ENCODE measurements at regions not wholly inside any gene's neighbourhood (a gene's known extent, or its start where the extent isn't known, plus 50 kb on each side); places are given as distances from the start of the nearest gene placed in this dataset.

GRCh38 chr2:194619366-194619765 lies 1037.7 kb upstream of the SLC39A10 start:
- Histone ChIP-seq H3K27ac (no peak overlapping the region), H2AFZ (no peak overlapping the region), H3K4me2 (no peak overlapping the region), H3K9me3 (ENCODE audit: low read depth) (no peaks in the 10 kb centered on the region), H3K79me2 (no peaks in the 10 kb centered on the region), H3K27me3 (no peaks in the 10 kb centered on the region), H3K9me2 (replicated peaks; ENCODE audit: insufficient read depth) (no peaks in the 10 kb centered on the region), H3K4me3 (no peak overlapping the region), H3K36me3 (replicated peaks; ENCODE audit: insufficient read depth, low read depth) (no peaks in the 10 kb centered on the region), H3K4me1 (ENCODE audit: insufficient read depth) (no peaks in the 10 kb centered on the region), H4K20me1 (ENCODE audit: insufficient read depth, poor library complexity, severe bottlenecking) (no peaks in the 10 kb centered on the region)
- TF ChIP-seq CTCF (IDR thresholded peaks at IDR 0.05; ENCODE audit: poor library complexity), result no peak
- no peak for TF ChIP-seq EZH2phosphoT487 (IDR thresholded peaks at IDR 0.05; ENCODE audit: low read depth, severe bottlenecking, unreplicated experiment)
- TF ChIP-seq EZH2 (IDR thresholded peaks at IDR 0.05; ENCODE audit: borderline replicate concordance), result no peak
- no peak for DNase-seq (ENCODE audit: low spot score)

DNA sequence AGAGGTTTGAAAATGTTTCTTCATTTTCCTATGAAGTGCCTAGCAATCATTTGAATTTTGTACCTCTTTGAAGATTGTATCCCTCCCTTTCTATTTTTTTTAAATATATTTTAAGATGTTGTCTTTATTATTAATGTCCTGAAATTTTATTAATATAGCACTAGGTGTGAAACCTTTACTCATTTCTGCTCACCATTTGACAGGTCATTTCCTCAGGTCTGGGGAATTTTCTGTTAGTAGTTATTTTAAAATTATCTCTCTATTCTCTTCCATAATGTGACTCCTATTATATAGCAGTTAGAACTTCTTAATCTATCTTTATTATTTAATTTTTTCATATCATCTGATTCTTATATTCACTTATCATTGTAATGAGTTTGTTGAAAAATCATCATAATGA lies 1038.6 kb upstream of the SLC39A10 start:
- H3K4me1 ChIP-seq (ENCODE audit: insufficient read depth), result no peaks in the 10 kb centered on the region
- H3K36me3 ChIP-seq (replicated peaks; ENCODE audit: insufficient read depth, low read depth), result no peaks in the 10 kb centered on the region
- no peaks in the 10 kb centered on the region for H3K79me2 ChIP-seq
- H3K27ac ChIP-seq, result no peak overlapping the region
- H4K20me1 ChIP-seq (ENCODE audit: insufficient read depth, poor library complexity, severe bottlenecking), result no peaks in the 10 kb centered on the region
- H3K4me3 ChIP-seq, result no peak overlapping the region
- DNase-seq (ENCODE audit: low spot score), result no peak
- no peak overlapping the region for H2AFZ ChIP-seq
- H3K27me3 ChIP-seq, result no peaks in the 10 kb centered on the region
- TF ChIP-seq EZH2phosphoT487 (IDR thresholded peaks at IDR 0.05; ENCODE audit: low read depth, severe bottlenecking, unreplicated experiment), result no peak
- no peak for TF ChIP-seq CTCF (IDR thresholded peaks at IDR 0.05; ENCODE audit: poor library complexity)
- no peak for TF ChIP-seq EZH2 (IDR thresholded peaks at IDR 0.05; ENCODE audit: borderline replicate concordance)
- no peak overlapping the region for H3K4me2 ChIP-seq
- no peaks in the 10 kb centered on the region for H3K9me2 ChIP-seq (replicated peaks; ENCODE audit: insufficient read depth)
- no peaks in the 10 kb centered on the region for H3K9me3 ChIP-seq (ENCODE audit: low read depth)

DNA sequence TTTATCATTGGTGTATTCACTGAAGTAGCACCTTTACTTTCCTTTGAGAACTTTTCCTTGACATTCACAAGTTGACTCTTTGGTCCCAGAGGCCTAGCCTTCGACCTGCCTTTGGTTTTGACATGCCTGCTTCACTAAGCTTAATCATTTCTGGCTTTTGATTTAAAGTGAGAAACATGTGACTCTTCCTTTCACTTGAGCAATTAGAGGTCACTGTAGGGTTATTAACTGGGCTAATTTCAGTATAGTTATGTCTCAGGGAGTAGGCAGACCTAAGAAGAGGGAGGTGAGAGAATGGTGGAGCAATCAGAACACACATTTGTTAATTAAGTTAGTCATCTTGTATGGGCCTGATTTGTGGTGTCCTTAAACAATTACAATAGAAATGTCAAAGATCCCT lies 1040.7 kb upstream of the SLC39A10 start:
- H3K79me2 ChIP-seq, result no peaks in the 10 kb centered on the region
- no peaks in the 10 kb centered on the region for H3K27me3 ChIP-seq
- DNase-seq (ENCODE audit: low spot score), result no peak
- WGBS (ENCODE audit: low lambda C conversion rate, missing lambda C conversion rate), result 69% methylated on average over 1 of the region's 1 CpG
- TF ChIP-seq EZH2 (IDR thresholded peaks at IDR 0.05; ENCODE audit: borderline replicate concordance) (no peak), CTCF (IDR thresholded peaks at IDR 0.05; ENCODE audit: poor library complexity) (no peak), EZH2phosphoT487 (IDR thresholded peaks at IDR 0.05; ENCODE audit: low read depth, severe bottlenecking, unreplicated experiment) (no peak)
- H2AFZ ChIP-seq, result no peak overlapping the region
- no peaks in the 10 kb centered on the region for H3K36me3 ChIP-seq (replicated peaks; ENCODE audit: insufficient read depth, low read depth)
- H3K4me2 ChIP-seq, result no peak overlapping the region
- no peaks in the 10 kb centered on the region for H3K9me2 ChIP-seq (replicated peaks; ENCODE audit: insufficient read depth)
- H4K20me1 ChIP-seq (ENCODE audit: insufficient read depth, poor library complexity, severe bottlenecking), result no peaks in the 10 kb centered on the region
- H3K4me1 ChIP-seq (ENCODE audit: insufficient read depth), result no peaks in the 10 kb centered on the region
- H3K4me3 ChIP-seq, result no peak overlapping the region
- H3K9me3 ChIP-seq (ENCODE audit: low read depth), result no peaks in the 10 kb centered on the region
- H3K27ac ChIP-seq, result no peak overlapping the region

DNA sequence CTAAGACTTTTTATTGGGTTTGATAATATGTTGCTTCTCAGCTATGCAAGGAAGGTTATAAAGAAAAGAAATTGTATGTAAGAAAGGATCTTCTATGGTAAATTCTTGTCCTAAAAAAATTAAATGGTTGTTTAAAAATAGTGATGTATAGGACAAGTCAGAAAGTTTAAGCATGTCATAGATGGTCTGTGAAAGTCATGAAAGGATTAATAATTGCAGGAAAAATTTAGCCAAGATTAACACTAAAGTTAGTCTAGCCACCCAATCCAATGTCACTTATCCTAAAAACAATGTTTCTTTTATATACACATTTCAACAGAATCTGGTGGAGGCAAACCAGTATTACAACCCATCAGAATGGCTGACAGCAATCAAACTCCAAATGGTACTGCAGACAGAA lies 1046.7 kb upstream of the SLC39A10 start:
- H3K9me3 ChIP-seq (ENCODE audit: low read depth), result no peaks in the 10 kb centered on the region
- TF ChIP-seq CTCF (IDR thresholded peaks at IDR 0.05; ENCODE audit: poor library complexity) (no peak), EZH2 (IDR thresholded peaks at IDR 0.05; ENCODE audit: borderline replicate concordance) (no peak), EZH2phosphoT487 (IDR thresholded peaks at IDR 0.05; ENCODE audit: low read depth, severe bottlenecking, unreplicated experiment) (no peak)
- DNase-seq (ENCODE audit: low spot score), result no peak

More for the DNA sequence above, 1046.7 kb upstream of the SLC39A10 start:
- no peak overlapping the region for H3K27ac ChIP-seq
- no peak overlapping the region for H3K4me3 ChIP-seq
- H3K27me3 ChIP-seq, result no peaks in the 10 kb centered on the region
- no peaks in the 10 kb centered on the region for H3K36me3 ChIP-seq (replicated peaks; ENCODE audit: insufficient read depth, low read depth)
- H4K20me1 ChIP-seq (ENCODE audit: insufficient read depth, poor library complexity, severe bottlenecking), result no peaks in the 10 kb centered on the region
- H3K9me2 ChIP-seq (replicated peaks; ENCODE audit: insufficient read depth), result no peaks in the 10 kb centered on the region
- H3K79me2 ChIP-seq, result no peaks in the 10 kb centered on the region
- no peaks in the 10 kb centered on the region for H3K4me1 ChIP-seq (ENCODE audit: insufficient read depth)
- H2AFZ ChIP-seq, result no peak overlapping the region
- no peak overlapping the region for H3K4me2 ChIP-seq

Data from hepatocyte (in vitro differentiated cells).